Keratinocyte (primary cell): ENCODE measurements at regions not wholly inside any gene's neighbourhood (a gene's known extent, or its start where the extent isn't known, plus 50 kb on each side); places are given as distances from the start of the nearest gene placed in this dataset.

ENCODE experiments used
- DNase-seq: peaks from one replicate; pipeline ENCODE4 v3.0.0-alpha.2; 2011; ENCODE audit warnings: low read depth, missing footprints, low spot score
- FAIRE-seq: peaks from 2 replicates; lab custom pipeline; 2011; peaks lifted over from hg19 to GRCh38; lab: Jason Lieb, UNC
- H2AFZ ChIP-seq: 2 replicates; pipeline ENCODE4 v1.6.0; 2012; ENCODE audit warnings: low read length, control low read depth, inconsistent platforms; ENCODE audit not compliant: control insufficient read depth
- H3K27ac ChIP-seq: 2 replicates; pipeline ENCODE4 v1.5.1; 2011; ENCODE audit warnings: low read length; ENCODE audit not compliant: control insufficient read depth, insufficient read depth
- H3K27me3 ChIP-seq: 3 replicates; pipeline ENCODE4 v1.6.0; 2011; ENCODE audit warnings: low read length; ENCODE audit not compliant: control insufficient read depth, insufficient read depth; ENCODE audit errors: extremely low read depth
- H3K36me3 ChIP-seq, 2 experiments: 2 replicates in 1 of 2; 3 replicates in 1 of 2; pipeline ENCODE4 v1.5.1; 2011; ENCODE audit warnings: low read length in 2 of 2, mild to moderate bottlenecking in 1 of 2; ENCODE audit not compliant: control insufficient read depth in 2 of 2, insufficient read depth in 2 of 2; ENCODE audit errors: extremely low read depth in 1 of 2
- H3K4me1 ChIP-seq: 3 replicates; pipeline ENCODE4 v1.5.1; 2011; ENCODE audit warnings: low read length; ENCODE audit not compliant: control insufficient read depth, insufficient read depth; ENCODE audit errors: extremely low read depth
- H3K4me2 ChIP-seq: 3 replicates; pipeline ENCODE4 v1.6.0; 2011; ENCODE audit warnings: low read depth, low read length; ENCODE audit not compliant: control insufficient read depth, insufficient read depth; ENCODE audit errors: extremely low read depth
- H3K4me3 ChIP-seq, 3 experiments: fragments of 200-600 bp in 1 of 3; sonication (generic) in 1 of 3; 2 replicates in 2 of 3; 3 replicates in 1 of 3; pipeline ENCODE4 v1.5.1; 2011 to 2016; ENCODE audit warnings: low read length in 3 of 3, mild to moderate bottlenecking in 3 of 3, control low read depth in 2 of 3, inconsistent platforms in 1 of 3, low read depth in 1 of 3, mixed read lengths in 1 of 3, mixed run types in 1 of 3, moderate library complexity in 1 of 3; ENCODE audit not compliant: control insufficient read depth in 2 of 3, insufficient read depth in 2 of 3; ENCODE audit errors: extremely low read depth in 1 of 3
- H3K79me2 ChIP-seq: 2 replicates; pipeline ENCODE4 v1.6.0; 2012; ENCODE audit warnings: low read length; ENCODE audit not compliant: control insufficient read depth, insufficient read depth
- H3K9ac ChIP-seq: 3 replicates; pipeline ENCODE4 v1.6.0; 2011; ENCODE audit warnings: low read length; ENCODE audit not compliant: control insufficient read depth, insufficient read depth; ENCODE audit errors: extremely low read depth
- H3K9me1 ChIP-seq: 3 replicates; pipeline ENCODE4 v1.6.0; 2011; ENCODE audit warnings: low read length; ENCODE audit not compliant: control insufficient read depth, insufficient read depth; ENCODE audit errors: extremely low read depth
- H3K9me3 ChIP-seq: 2 replicates; pipeline ENCODE4 v1.5.1; 2012; ENCODE audit warnings: low read depth, low read length; ENCODE audit not compliant: control insufficient read depth
- H4K20me1 ChIP-seq: 3 replicates; pipeline ENCODE4 v1.6.0; 2011; ENCODE audit warnings: low read length; ENCODE audit not compliant: control insufficient read depth, insufficient read depth; ENCODE audit errors: extremely low read depth
- EZH2 ChIP-seq: IDR thresholded peaks from one replicate; pipeline ENCODE4 v1.6.1; 2012; ENCODE audit warnings: inconsistent platforms, mild to moderate bottlenecking, low read length, moderate library complexity
- dilution Hi-C: fragments of 300-500 bp; cut with MboI; formaldehyde crosslinking; loops from one replicate; pipeline ENCODE4 v1.7.0; 2020; ENCODE audit warnings: low sequenced_read_pairs; ENCODE audit not compliant: extremely low pct_ligation_motif_present
- TF ChIP-seq, protein P1 (sequence below), 3 experiments: IDR thresholded peaks in 1 of 3; conservative IDR thresholded peaks in 1 of 3; optimal IDR thresholded peaks in 1 of 3; 2 replicates in 2 of 3; 3 replicates in 1 of 3; pipeline versions ENCODE3 to v1.5.1; 2011; ENCODE audit warnings: low read length in 3 of 3, mild to moderate bottlenecking in 3 of 3, moderate library complexity in 2 of 3, control low read depth in 1 of 3, inconsistent platforms in 1 of 3; ENCODE audit not compliant: insufficient read depth in 2 of 3; ENCODE audit errors: extremely low read depth in 1 of 3

DNA sequence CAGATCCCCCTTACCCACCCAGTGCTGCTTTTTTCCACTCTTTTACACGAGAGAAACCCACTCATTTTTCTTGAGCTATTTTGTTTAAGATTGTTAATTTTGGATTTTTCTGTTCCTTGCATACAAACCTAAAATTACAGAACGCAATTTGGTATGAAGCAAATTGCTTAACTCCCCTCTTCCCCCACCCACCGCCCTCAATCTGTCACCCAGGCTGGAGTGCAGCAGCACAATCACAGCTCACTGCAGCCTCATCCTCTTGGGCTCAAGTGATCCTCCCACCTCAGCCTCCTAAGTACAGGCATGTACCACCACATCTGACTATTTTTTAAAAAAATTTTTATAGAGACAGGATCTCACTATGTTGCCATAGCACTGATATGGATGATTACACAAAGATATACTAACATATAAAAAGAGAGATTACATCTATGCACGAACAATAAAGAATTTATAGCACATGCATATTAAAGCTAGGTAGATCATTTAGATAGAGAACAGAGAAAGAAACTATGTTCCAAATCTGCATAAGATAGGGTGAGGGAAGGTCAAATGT is 203.6 kb downstream of the PIK3R1 start:
- TF ChIP-seq, protein P1, sequence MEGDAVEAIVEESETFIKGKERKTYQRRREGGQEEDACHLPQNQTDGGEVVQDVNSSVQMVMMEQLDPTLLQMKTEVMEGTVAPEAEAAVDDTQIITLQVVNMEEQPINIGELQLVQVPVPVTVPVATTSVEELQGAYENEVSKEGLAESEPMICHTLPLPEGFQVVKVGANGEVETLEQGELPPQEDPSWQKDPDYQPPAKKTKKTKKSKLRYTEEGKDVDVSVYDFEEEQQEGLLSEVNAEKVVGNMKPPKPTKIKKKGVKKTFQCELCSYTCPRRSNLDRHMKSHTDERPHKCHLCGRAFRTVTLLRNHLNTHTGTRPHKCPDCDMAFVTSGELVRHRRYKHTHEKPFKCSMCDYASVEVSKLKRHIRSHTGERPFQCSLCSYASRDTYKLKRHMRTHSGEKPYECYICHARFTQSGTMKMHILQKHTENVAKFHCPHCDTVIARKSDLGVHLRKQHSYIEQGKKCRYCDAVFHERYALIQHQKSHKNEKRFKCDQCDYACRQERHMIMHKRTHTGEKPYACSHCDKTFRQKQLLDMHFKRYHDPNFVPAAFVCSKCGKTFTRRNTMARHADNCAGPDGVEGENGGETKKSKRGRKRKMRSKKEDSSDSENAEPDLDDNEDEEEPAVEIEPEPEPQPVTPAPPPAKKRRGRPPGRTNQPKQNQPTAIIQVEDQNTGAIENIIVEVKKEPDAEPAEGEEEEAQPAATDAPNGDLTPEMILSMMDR (optimal IDR thresholded peaks at IDR 0.05 in 1 of 3, IDR thresholded peaks at IDR 0.05 in 1 of 3, conservative IDR thresholded peaks at IDR 0.05 in 1 of 3; ENCODE audit: extremely low read depth in 1 of 3, insufficient read depth in 2 of 3, low read length in 3 of 3) = no peak
- TF ChIP-seq EZH2 = no peak
- FAIRE-seq (no peak), DNase-seq (no peak)
- Histone ChIP-seq H3K27me3 (no peaks in the 10 kb centered on the region), H4K20me1 (no peaks in the 10 kb centered on the region), H3K9me1 (no peaks in the 10 kb centered on the region), H3K36me3 (no peaks in the 10 kb centered on the region), H3K27ac (no peak overlapping the region), H3K4me3 (no peak overlapping the region), H3K9me3 (no peaks in the 10 kb centered on the region), H2AFZ (no peak overlapping the region), H3K4me1 (peaks cover 3% of the 10 kb centered on the region), H3K9ac (no peak overlapping the region), H3K4me2 (no peak overlapping the region), H3K79me2 (no peaks in the 10 kb centered on the region)
- dilution Hi-C loops = no loop called here

DNA sequence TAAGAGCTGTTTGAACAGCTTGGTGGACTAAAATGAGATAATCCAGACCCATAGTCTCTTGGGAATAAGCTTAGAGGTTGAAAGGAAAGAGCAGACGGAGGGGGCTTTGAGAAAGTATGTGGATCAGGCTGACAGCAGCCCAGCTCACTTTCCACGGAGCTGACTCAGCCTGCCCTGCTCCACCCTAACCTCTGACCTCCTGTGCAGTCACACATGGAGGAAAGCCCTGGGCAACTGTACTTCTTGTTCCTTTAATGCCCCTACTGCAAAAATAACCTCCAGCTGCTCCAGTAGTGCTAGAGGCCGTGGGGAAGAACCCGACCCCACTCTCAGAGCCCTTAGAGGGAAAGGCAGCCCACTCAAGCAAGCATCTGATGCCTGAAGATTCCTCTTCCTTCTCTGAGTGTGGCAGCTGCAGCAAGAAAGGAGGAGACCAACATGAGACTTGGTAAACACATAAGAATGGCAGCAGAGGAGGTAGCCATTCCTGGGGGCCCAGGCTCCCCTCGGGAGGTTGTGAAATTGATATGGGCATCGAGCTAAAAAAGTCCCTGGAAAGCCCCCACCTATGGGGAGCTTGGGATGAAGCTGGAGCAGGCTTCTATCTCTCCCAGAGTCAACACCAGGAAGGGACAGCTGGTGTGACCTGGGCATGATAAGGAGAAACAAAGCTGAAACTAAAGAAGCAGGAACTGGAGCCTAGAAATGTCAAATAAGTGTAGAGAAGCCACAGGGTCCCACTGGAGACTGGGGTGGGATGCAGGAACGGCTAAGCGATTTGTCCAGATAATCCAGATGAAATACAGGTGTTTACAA is 204.3 kb downstream of the PIK3R1 start:
- Histone ChIP-seq H4K20me1 (no peaks in the 10 kb centered on the region), H3K4me3 (no peak overlapping the region), H3K9me3 (no peaks in the 10 kb centered on the region), H3K27ac (no peak overlapping the region), H3K9ac (no peak overlapping the region), H3K27me3 (no peaks in the 10 kb centered on the region), H3K9me1 (no peaks in the 10 kb centered on the region), H3K79me2 (no peaks in the 10 kb centered on the region), H3K4me2 (no peak overlapping the region), H3K4me1 (peaks cover 8% of the 10 kb centered on the region), H2AFZ (no peak overlapping the region), H3K36me3 (no peaks in the 10 kb centered on the region)
- FAIRE-seq (no peak), DNase-seq (no peak)
- dilution Hi-C loops = no loop called here
- TF ChIP-seq EZH2 = no peak
- TF ChIP-seq, protein P1 (optimal IDR thresholded peaks at IDR 0.05 in 1 of 3, IDR thresholded peaks at IDR 0.05 in 1 of 3, conservative IDR thresholded peaks at IDR 0.05 in 1 of 3; ENCODE audit: extremely low read depth in 1 of 3, insufficient read depth in 2 of 3, low read length in 3 of 3) = no peak
